ENCODE measurements at regions not wholly inside any gene's neighbourhood (a gene's known extent, or its start where the extent isn't known, plus 50 kb on each side); places are given as distances from the start of the nearest gene placed in this dataset.

DNA sequence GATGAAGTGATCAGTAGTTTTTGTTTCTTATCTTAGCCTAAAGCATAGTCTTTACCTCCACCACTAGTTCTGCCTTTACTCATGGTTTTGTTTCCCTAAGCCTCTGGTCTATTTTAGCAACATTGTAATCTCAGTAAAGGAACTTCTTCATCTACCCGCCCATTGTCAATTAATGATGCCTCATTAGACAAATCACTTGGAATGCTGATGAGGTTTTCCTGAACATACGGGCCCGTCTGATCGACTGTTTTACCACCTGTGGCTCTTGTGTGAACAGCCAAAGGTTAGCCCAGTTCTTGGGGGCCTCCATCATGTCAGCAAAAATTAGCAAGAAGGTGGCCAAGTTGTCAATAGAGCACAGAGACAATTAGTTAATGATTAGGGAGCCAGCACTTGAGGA lies 470.1 kb upstream of the ARRDC4 start:
- Histone ChIP-seq H3K36me3 (ENCODE audit: control insufficient read depth in 5 of 5, insufficient read depth in 5 of 5, low read length in 5 of 5) (no peaks in the 10 kb centered on the region), H3K9me3 (ENCODE audit: control insufficient read depth in 5 of 5, low read length in 5 of 5) (peaks cover 0 to 5% (median 0%) of the 10 kb centered on the region in 5 donors), H3K27ac (ENCODE audit: low read depth, low read length) (no peak overlapping the region), H3K4me1 (ENCODE audit: control insufficient read depth in 5 of 5, insufficient read depth in 5 of 5, low read length in 5 of 5) (no peaks in the 10 kb centered on the region), H3K4me3 (ENCODE audit: low read depth in 1 of 5, low read length in 5 of 5) (no peak overlapping the region), H3K27me3 (ENCODE audit: control insufficient read depth in 5 of 5, insufficient read depth in 4 of 5, low read length in 5 of 5) (no peaks in the 10 kb centered on the region), H3K9ac (ENCODE audit: low read length in 5 of 5) (no peak overlapping the region)

GRCh38 chr15:97501291-97501690 lies 459.2 kb upstream of the ARRDC4 start:
- no peaks in the 10 kb centered on the region for H3K27me3 ChIP-seq (ENCODE audit: control insufficient read depth in 5 of 5, insufficient read depth in 4 of 5, low read length in 5 of 5)
- no peaks in the 10 kb centered on the region for H3K4me1 ChIP-seq (ENCODE audit: control insufficient read depth in 5 of 5, insufficient read depth in 5 of 5, low read length in 5 of 5)

DNA sequence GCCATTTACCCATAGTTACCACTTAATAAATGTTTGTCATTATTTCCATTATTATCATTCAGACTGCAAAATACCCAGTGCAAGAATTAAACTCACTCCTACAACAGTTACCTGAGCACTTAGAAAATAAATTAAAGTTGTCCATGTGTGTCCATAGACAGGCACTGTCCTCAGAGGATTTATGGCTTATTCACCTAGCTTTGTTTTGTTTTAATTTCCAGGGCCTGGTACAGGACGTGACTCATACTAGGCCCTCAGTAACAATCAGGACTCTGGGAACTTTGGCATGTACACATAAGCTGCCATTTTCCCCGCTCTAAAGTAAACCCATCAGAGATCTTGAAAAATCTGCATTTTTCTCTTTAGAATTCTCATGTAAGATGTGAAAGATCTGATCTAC lies 458.5 kb upstream of the ARRDC4 start:
- Histone ChIP-seq H3K4me3 (ENCODE audit: low read depth in 1 of 5, low read length in 5 of 5) (no peak overlapping the region), H3K9me3 (ENCODE audit: control insufficient read depth in 5 of 5, low read length in 5 of 5) (no peaks in the 10 kb centered on the region), H3K4me1 (ENCODE audit: control insufficient read depth in 5 of 5, insufficient read depth in 5 of 5, low read length in 5 of 5) (no peaks in the 10 kb centered on the region), H3K27me3 (ENCODE audit: control insufficient read depth in 5 of 5, insufficient read depth in 4 of 5, low read length in 5 of 5) (no peaks in the 10 kb centered on the region), H3K36me3 (ENCODE audit: control insufficient read depth in 5 of 5, insufficient read depth in 5 of 5, low read length in 5 of 5) (no peaks in the 10 kb centered on the region), H3K27ac (ENCODE audit: low read depth, low read length) (no peak overlapping the region), H3K9ac (ENCODE audit: low read length in 5 of 5) (no peak overlapping the region)

More at GRCh38 chr15:97501291-97501690, 459.2 kb upstream of the ARRDC4 start:
- Histone ChIP-seq H3K27ac (ENCODE audit: low read depth, low read length) (no peak overlapping the region), H3K4me3 (ENCODE audit: low read depth in 1 of 5, low read length in 5 of 5) (no peak overlapping the region), H3K9ac (ENCODE audit: low read length in 5 of 5) (no peak overlapping the region), H3K9me3 (ENCODE audit: control insufficient read depth in 5 of 5, low read length in 5 of 5) (no peaks in the 10 kb centered on the region), H3K36me3 (ENCODE audit: control insufficient read depth in 5 of 5, insufficient read depth in 5 of 5, low read length in 5 of 5) (no peaks in the 10 kb centered on the region)

DNA sequence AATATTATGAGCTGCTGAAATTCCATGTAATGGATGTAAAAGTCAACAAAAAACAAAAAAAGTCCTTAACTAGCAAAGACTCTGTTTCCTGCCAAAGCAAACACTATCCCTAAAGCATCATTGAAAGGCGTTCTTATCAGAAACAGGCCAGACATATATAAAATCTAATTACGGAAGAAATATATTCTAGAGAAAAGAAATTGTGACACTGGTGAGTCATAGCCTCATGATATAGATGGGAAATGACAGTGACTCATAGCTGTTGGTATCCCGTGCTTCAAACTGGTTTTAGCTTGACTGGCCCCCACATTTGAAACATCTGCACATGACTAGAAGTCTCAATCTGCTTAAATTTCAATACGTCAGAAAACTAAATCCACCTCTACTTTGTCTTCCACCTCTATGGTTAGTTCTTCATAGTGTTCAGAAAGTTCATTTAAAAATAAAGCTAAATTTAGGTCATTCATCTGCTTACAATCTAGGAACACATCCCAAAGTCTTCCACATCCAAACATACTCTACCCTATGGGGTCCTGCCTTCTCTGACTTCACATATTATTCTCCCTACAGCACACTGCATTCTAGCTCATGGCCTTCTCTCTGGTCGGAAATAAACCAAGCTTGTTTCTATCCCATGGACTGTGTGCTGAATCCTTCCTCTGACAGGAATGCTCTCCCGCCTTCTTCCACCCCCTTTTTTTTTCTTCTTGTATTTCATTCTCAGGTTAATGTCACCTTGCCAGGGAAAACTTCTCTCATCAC lies 456.3 kb upstream of the ARRDC4 start:
- H3K4me1 ChIP-seq (ENCODE audit: control insufficient read depth in 5 of 5, insufficient read depth in 5 of 5, low read length in 5 of 5): no peaks in the 10 kb centered on the region
- no peaks in the 10 kb centered on the region for H3K36me3 ChIP-seq (ENCODE audit: control insufficient read depth in 5 of 5, insufficient read depth in 5 of 5, low read length in 5 of 5)
- H3K9ac ChIP-seq (ENCODE audit: low read length in 5 of 5): no peak overlapping the region
- H3K4me3 ChIP-seq (ENCODE audit: low read depth in 1 of 5, low read length in 5 of 5): no peak overlapping the region
- H3K27ac ChIP-seq (ENCODE audit: low read depth, low read length): no peak overlapping the region
- no peaks in the 10 kb centered on the region for H3K9me3 ChIP-seq (ENCODE audit: control insufficient read depth in 5 of 5, low read length in 5 of 5)
- H3K27me3 ChIP-seq (ENCODE audit: control insufficient read depth in 5 of 5, insufficient read depth in 4 of 5, low read length in 5 of 5): no peaks in the 10 kb centered on the region

- Histone ChIP-seq H3K4me3 (ENCODE audit: low read depth in 1 of 5, low read length in 5 of 5) (no peak overlapping the region), H3K9me3 (ENCODE audit: control insufficient read depth in 5 of 5, low read length in 5 of 5) (no peaks in the 10 kb centered on the region), H3K9ac (ENCODE audit: low read length in 5 of 5) (no peak overlapping the region), H3K4me1 (ENCODE audit: control insufficient read depth in 5 of 5, insufficient read depth in 5 of 5, low read length in 5 of 5) (peaks cover 0 to 27% (median 10%) of the 10 kb centered on the region in 5 donors), H3K27ac (ENCODE audit: low read depth, low read length) (no peak overlapping the region), H3K27me3 (ENCODE audit: control insufficient read depth in 5 of 5, insufficient read depth in 4 of 5, low read length in 5 of 5) (no peaks in the 10 kb centered on the region), H3K36me3 (ENCODE audit: control insufficient read depth in 5 of 5, insufficient read depth in 5 of 5, low read length in 5 of 5) (no peaks in the 10 kb centered on the region)
Measured at GRCh38 chr15:97517737-97518136, 442.8 kb upstream of the ARRDC4 start.

DNA sequence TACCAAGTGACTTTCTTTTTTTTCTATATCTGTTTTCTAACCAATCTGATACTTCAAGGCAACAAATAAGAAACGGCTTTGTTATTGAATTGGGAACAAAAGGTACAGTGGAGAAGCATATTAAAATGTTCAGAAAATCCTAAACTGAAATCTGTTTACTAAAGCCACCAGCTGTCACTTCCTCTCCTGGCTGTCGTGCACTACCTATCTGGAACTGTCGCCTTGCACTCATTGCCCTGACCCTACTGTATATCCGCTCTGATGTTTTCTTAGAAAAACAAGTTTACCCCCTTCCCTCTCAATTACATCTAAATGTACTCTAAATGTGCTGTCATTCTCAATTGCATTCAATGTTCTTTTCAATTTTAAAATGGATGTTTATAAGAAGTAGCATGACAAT lies 439.8 kb upstream of the ARRDC4 start:
- Histone ChIP-seq H3K27me3 (ENCODE audit: control insufficient read depth in 5 of 5, insufficient read depth in 4 of 5, low read length in 5 of 5) (no peaks in the 10 kb centered on the region), H3K4me3 (ENCODE audit: low read depth in 1 of 5, low read length in 5 of 5) (no peak overlapping the region), H3K9ac (ENCODE audit: low read length in 5 of 5) (no peak overlapping the region), H3K4me1 (ENCODE audit: control insufficient read depth in 5 of 5, insufficient read depth in 5 of 5, low read length in 5 of 5) (peaks cover 0 to 27% (median 10%) of the 10 kb centered on the region in 5 donors), H3K36me3 (ENCODE audit: control insufficient read depth in 5 of 5, insufficient read depth in 5 of 5, low read length in 5 of 5) (no peaks in the 10 kb centered on the region), H3K9me3 (ENCODE audit: control insufficient read depth in 5 of 5, low read length in 5 of 5) (no peaks in the 10 kb centered on the region), H3K27ac (ENCODE audit: low read depth, low read length) (no peak overlapping the region)

DNA sequence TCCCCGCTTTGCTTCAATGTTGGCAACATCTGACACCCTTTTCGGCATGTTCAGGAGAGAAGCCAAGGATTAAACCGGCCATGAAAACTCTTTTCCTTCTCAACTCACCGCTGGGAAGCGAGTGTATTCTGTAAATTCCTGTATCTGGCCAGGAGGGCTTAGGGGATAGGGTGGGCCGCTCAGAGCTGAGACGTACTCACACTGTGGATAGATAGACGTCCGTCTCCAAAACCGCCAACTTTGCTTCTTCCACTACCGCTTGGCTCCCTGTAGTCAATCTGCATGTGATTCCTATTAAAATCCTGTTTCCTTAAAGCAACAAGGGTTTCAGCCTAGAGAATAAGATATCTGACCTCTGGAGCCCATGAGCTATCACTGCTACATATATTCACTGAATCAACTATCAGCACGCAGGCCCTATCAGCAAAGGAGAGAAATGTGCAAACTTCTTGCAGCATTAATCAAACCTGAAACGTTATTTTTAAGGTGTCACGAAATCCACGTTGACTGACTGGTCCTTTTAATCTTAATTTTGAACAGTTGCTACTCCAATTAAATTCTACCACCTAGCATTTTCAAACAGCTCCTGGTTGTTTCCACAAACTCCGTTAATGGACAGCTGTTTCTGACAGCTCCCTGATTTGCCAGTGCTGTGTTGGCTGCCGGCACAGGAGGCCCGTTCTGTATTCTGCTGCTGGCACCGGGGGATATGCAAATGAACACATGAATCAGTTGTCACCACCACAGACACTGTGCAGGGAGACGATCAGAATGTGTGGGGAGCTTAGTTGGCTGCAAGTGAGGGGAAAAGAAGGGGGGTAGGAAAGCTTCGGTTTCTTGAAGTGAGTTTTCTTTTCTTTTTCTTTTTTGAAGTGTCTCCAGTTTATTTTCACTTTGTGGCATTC lies 438.9 kb upstream of the ARRDC4 start:
- no peaks in the 10 kb centered on the region for H3K36me3 ChIP-seq (ENCODE audit: control insufficient read depth in 5 of 5, insufficient read depth in 5 of 5, low read length in 5 of 5)
- H3K4me3 ChIP-seq (ENCODE audit: low read depth in 1 of 5, low read length in 5 of 5): peak overlapping the region; percentile 38 to 63 (median 58)
- no peaks in the 10 kb centered on the region for H3K9me3 ChIP-seq (ENCODE audit: control insufficient read depth in 5 of 5, low read length in 5 of 5)
- H3K9ac ChIP-seq (ENCODE audit: low read length in 5 of 5): peak overlapping the region in 2 of 5 donors; percentile 34 to 47
- H3K27ac ChIP-seq (ENCODE audit: low read depth, low read length): no peak overlapping the region
- H3K4me1 ChIP-seq (ENCODE audit: control insufficient read depth in 5 of 5, insufficient read depth in 5 of 5, low read length in 5 of 5): peaks cover 0 to 27% (median 10%) of the 10 kb centered on the region in 5 donors
- no peaks in the 10 kb centered on the region for H3K27me3 ChIP-seq (ENCODE audit: control insufficient read depth in 5 of 5, insufficient read depth in 4 of 5, low read length in 5 of 5)

GRCh38 chr15:97522347-97522746 lies 438.2 kb upstream of the ARRDC4 start:
- Histone ChIP-seq H3K9ac (ENCODE audit: low read length in 5 of 5) (peak overlapping the region in 2 of 5 donors; percentile 11 to 31), H3K27ac (ENCODE audit: low read depth, low read length) (no peak overlapping the region), H3K9me3 (ENCODE audit: control insufficient read depth in 5 of 5, low read length in 5 of 5) (no peaks in the 10 kb centered on the region), H3K4me3 (ENCODE audit: low read depth in 1 of 5, low read length in 5 of 5) (peak overlapping the region; percentile 38 to 63 (median 58)), H3K27me3 (ENCODE audit: control insufficient read depth in 5 of 5, insufficient read depth in 4 of 5, low read length in 5 of 5) (no peaks in the 10 kb centered on the region), H3K36me3 (ENCODE audit: control insufficient read depth in 5 of 5, insufficient read depth in 5 of 5, low read length in 5 of 5) (no peaks in the 10 kb centered on the region), H3K4me1 (ENCODE audit: control insufficient read depth in 5 of 5, insufficient read depth in 5 of 5, low read length in 5 of 5) (peaks cover 0 to 27% (median 10%) of the 10 kb centered on the region in 5 donors)

- Histone ChIP-seq H3K4me3 (ENCODE audit: low read depth in 1 of 5, low read length in 5 of 5) (no peak overlapping the region), H3K9me3 (ENCODE audit: control insufficient read depth in 5 of 5, low read length in 5 of 5) (no peaks in the 10 kb centered on the region), H3K36me3 (ENCODE audit: control insufficient read depth in 5 of 5, insufficient read depth in 5 of 5, low read length in 5 of 5) (no peaks in the 10 kb centered on the region), H3K27me3 (ENCODE audit: control insufficient read depth in 5 of 5, insufficient read depth in 4 of 5, low read length in 5 of 5) (no peaks in the 10 kb centered on the region), H3K4me1 (ENCODE audit: control insufficient read depth in 5 of 5, insufficient read depth in 5 of 5, low read length in 5 of 5) (peaks cover 0 to 17% (median 10%) of the 10 kb centered on the region in 5 donors), H3K27ac (ENCODE audit: low read depth, low read length) (no peak overlapping the region), H3K9ac (ENCODE audit: low read length in 5 of 5) (no peak overlapping the region)
Measured at GRCh38 chr15:97525809-97526208, 434.7 kb upstream of the ARRDC4 start.

DNA sequence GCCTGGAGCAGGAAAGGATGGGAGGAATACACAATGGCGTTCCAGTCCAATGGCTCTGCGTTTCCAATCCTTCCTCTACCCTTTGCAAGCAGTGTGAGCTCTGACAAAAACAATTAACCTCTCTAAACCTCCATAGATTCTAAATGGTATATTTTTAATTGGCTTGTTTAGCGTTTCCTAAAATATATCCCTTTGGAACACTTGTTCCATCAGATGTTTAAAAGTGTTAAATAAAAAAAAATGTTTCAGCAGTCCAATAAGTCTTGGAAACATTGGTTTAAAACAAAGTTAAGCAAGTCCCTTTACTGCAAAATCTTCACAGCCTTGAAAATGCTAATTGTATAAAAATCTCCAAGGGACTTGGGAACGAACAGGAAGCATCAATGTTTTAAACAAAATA lies 432.3 kb upstream of the ARRDC4 start:
- H3K4me3 ChIP-seq (ENCODE audit: low read depth in 1 of 5, low read length in 5 of 5): no peak overlapping the region
- no peaks in the 10 kb centered on the region for H3K27me3 ChIP-seq (ENCODE audit: control insufficient read depth in 5 of 5, insufficient read depth in 4 of 5, low read length in 5 of 5)
- no peaks in the 10 kb centered on the region for H3K4me1 ChIP-seq (ENCODE audit: control insufficient read depth in 5 of 5, insufficient read depth in 5 of 5, low read length in 5 of 5)
- H3K36me3 ChIP-seq (ENCODE audit: control insufficient read depth in 5 of 5, insufficient read depth in 5 of 5, low read length in 5 of 5): no peaks in the 10 kb centered on the region
- no peaks in the 10 kb centered on the region for H3K9me3 ChIP-seq (ENCODE audit: control insufficient read depth in 5 of 5, low read length in 5 of 5)
- no peak overlapping the region for H3K9ac ChIP-seq (ENCODE audit: low read length in 5 of 5)
- no peak overlapping the region for H3K27ac ChIP-seq (ENCODE audit: low read depth, low read length)
